ENCODE measurements at regions not wholly inside any gene's neighbourhood (a gene's known extent, or its start where the extent isn't known, plus 50 kb on each side); places are given as distances from the start of the nearest gene placed in this dataset.

DNA sequence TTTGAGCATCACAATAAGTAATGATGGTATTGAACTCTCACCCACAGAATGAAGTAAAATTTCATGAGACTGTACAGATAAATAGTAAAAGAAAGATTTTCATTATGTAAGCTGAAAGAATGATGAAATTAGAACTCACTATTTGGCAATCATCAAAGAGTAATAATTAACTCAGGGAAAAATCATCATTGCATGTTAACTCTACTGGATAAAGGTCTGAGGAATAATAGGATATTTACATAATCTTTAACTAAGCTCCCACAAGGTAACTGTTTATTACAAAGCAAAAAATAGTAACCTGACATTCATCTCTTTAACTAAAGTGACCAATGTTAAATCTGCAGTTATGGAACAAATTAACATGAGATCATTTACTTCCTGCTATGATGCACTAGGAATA, 739.9 kb downstream of the FAM181B start:
- TF ChIP-seq, protein P1, sequence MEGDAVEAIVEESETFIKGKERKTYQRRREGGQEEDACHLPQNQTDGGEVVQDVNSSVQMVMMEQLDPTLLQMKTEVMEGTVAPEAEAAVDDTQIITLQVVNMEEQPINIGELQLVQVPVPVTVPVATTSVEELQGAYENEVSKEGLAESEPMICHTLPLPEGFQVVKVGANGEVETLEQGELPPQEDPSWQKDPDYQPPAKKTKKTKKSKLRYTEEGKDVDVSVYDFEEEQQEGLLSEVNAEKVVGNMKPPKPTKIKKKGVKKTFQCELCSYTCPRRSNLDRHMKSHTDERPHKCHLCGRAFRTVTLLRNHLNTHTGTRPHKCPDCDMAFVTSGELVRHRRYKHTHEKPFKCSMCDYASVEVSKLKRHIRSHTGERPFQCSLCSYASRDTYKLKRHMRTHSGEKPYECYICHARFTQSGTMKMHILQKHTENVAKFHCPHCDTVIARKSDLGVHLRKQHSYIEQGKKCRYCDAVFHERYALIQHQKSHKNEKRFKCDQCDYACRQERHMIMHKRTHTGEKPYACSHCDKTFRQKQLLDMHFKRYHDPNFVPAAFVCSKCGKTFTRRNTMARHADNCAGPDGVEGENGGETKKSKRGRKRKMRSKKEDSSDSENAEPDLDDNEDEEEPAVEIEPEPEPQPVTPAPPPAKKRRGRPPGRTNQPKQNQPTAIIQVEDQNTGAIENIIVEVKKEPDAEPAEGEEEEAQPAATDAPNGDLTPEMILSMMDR (IDR thresholded peaks at IDR 0.05): no peak
- TF ChIP-seq POLR2A (IDR thresholded peaks at IDR 0.05): no peak
